GM23248 (cell line): ENCODE measurements at regions not wholly inside any gene's neighbourhood (a gene's known extent, or its start where the extent isn't known, plus 50 kb on each side); places are given as distances from the start of the nearest gene placed in this dataset.

Source experiments
- DNase-seq: peaks from one replicate; pipeline ENCODE4 v3.0.0-alpha.2; 2015
- H2AFZ ChIP-seq: fragments of 200-600 bp; sonication (generic); 2 replicates; pipeline ENCODE4 v1.6.1; 2016; ENCODE audit warnings: antibody characterized with exemption
- H3F3A ChIP-seq: fragments of 200-600 bp; sonication (generic); 2 replicates; pipeline ENCODE4 v1.6.1; 2016; ENCODE audit warnings: mild to moderate bottlenecking, antibody characterized with exemption, mixed run types; ENCODE audit not compliant: insufficient read depth
- H3K27ac ChIP-seq: fragments of 200-600 bp; sonication (generic); 2 replicates; pipeline ENCODE4 v1.5.1; 2016; ENCODE audit warnings: mild to moderate bottlenecking
- H3K27me3 ChIP-seq: fragments of 200-600 bp; sonication (generic); replicated peaks from 2 replicates; pipeline ENCODE4 v1.6.1; 2016; ENCODE audit warnings: mild to moderate bottlenecking; ENCODE audit not compliant: insufficient read depth
- H3K36me3 ChIP-seq: fragments of 200-600 bp; sonication (generic); 2 replicates; pipeline ENCODE4 v1.6.1; 2016; ENCODE audit warnings: low read depth, mild to moderate bottlenecking
- H3K4me1 ChIP-seq: fragments of 200-600 bp; sonication (generic); 2 replicates; pipeline ENCODE4 v1.6.1; 2016; ENCODE audit warnings: mild to moderate bottlenecking; ENCODE audit not compliant: insufficient read depth
- H3K4me2 ChIP-seq: fragments of 200-600 bp; sonication (generic); one replicate; pipeline ENCODE4 v1.6.1; 2016; ENCODE audit warnings: mild to moderate bottlenecking; ENCODE audit not compliant: unreplicated experiment
- H3K4me3 ChIP-seq: fragments of 200-600 bp; sonication (generic); 2 replicates; pipeline ENCODE4 v1.5.1; 2016; ENCODE audit warnings: mild to moderate bottlenecking
- H3K79me2 ChIP-seq: fragments of 200-600 bp; sonication (generic); 2 replicates; pipeline ENCODE4 v1.6.1; 2016; ENCODE audit warnings: mild to moderate bottlenecking; ENCODE audit not compliant: insufficient read depth
- H3K9ac ChIP-seq: fragments of 200-600 bp; sonication (generic); 2 replicates; pipeline ENCODE4 v1.6.1; 2016; ENCODE audit warnings: mild to moderate bottlenecking
- H3K9me2 ChIP-seq: fragments of 200-600 bp; sonication (generic); 2 replicates; pipeline ENCODE4 v1.6.1; 2016; ENCODE audit warnings: mixed run types, mild to moderate bottlenecking, moderate library complexity; ENCODE audit not compliant: insufficient read depth
- H3K9me3 ChIP-seq: fragments of 200-600 bp; sonication (generic); one replicate; pipeline ENCODE4 v1.6.1; 2017; ENCODE audit warnings: low read depth
- H4K20me1 ChIP-seq: fragments of 200-600 bp; sonication (generic); 2 replicates; pipeline ENCODE4 v1.6.0; 2016; ENCODE audit not compliant: insufficient read depth
- EZH2 ChIP-seq: fragments of 200-600 bp; sonication (generic); IDR thresholded peaks from 2 replicates; pipeline ENCODE4 v1.6.1; 2018; ENCODE audit warnings: antibody characterized with exemption, mild to moderate bottlenecking; ENCODE audit not compliant: insufficient read depth, poor library complexity, severe bottlenecking
- EZH2phosphoT487 ChIP-seq: fragments of 200-600 bp; sonication (generic); IDR thresholded peaks from 2 replicates; pipeline ENCODE4 v1.6.1; 2018; ENCODE audit warnings: antibody characterized with exemption, moderate library complexity, mild to moderate bottlenecking, low read depth; ENCODE audit not compliant: insufficient read depth
- WGBS, 2 experiments: methylation state at CpG; one replicate each; pipeline ENCODE4 v1.1.6; 2015 to 2017; ENCODE audit warnings: low lambda C conversion rate in 2 of 2, low coverage in 1 of 2; ENCODE audit errors: missing lambda C conversion rate in 2 of 2; 5-methylcytosine and 5-hydroxymethylcytosine counted together
- in situ Hi-C: fragments of 300-500 bp; cut with MboI; formaldehyde crosslinking; loops from 2 replicates; pipeline ENCODE4 v1.15.0; 2020

GRCh38 chr16:8109510-8110369 is 480.6 kb downstream of the TMEM114 start:
- no peaks in the 10 kb centered on the region for H3K36me3 ChIP-seq
- no peak overlapping the region for H3K9ac ChIP-seq
- H3K4me3 ChIP-seq, result no peak overlapping the region
- in situ Hi-C loops, result no loop called here
- H3F3A ChIP-seq, result no peaks in the 10 kb centered on the region
- no peaks in the 10 kb centered on the region for H3K27me3 ChIP-seq
- DNase-seq, result no peak
- no peaks in the 10 kb centered on the region for H3K9me3 ChIP-seq
- no peaks in the 10 kb centered on the region for H3K79me2 ChIP-seq
- no peak overlapping the region for H2AFZ ChIP-seq
- TF ChIP-seq EZH2 (no peak), EZH2phosphoT487 (no peak)
- H3K9me2 ChIP-seq, result no peaks in the 10 kb centered on the region
- no peaks in the 10 kb centered on the region for H3K4me1 ChIP-seq
- no peak overlapping the region for H3K27ac ChIP-seq
- no peak overlapping the region for H3K4me2 ChIP-seq
- 27 to 30% methylated on average over 18 of the region's 18 CpGs for WGBS, 2 experiments
- H4K20me1 ChIP-seq, result no peaks in the 10 kb centered on the region

- Histone ChIP-seq H3K4me3 (no peak overlapping the region), H3K4me2 (no peak overlapping the region), H3K36me3 (no peaks in the 10 kb centered on the region), H4K20me1 (no peaks in the 10 kb centered on the region), H3K79me2 (no peaks in the 10 kb centered on the region), H3K9ac (no peak overlapping the region), H3K27me3 (no peaks in the 10 kb centered on the region), H3K9me2 (no peaks in the 10 kb centered on the region), H3K27ac (no peak overlapping the region), H2AFZ (no peak overlapping the region), H3F3A (no peaks in the 10 kb centered on the region), H3K4me1 (no peaks in the 10 kb centered on the region), H3K9me3 (no peaks in the 10 kb centered on the region)
- 45 to 55% methylated on average over 15 of the region's 15 CpGs for WGBS, 2 experiments
- no peak for TF ChIP-seq EZH2
- no peak for TF ChIP-seq EZH2phosphoT487
- in situ Hi-C loops, result no loop called here
- DNase-seq, result no peak
Measured at GRCh38 chr16:8108991-8109509, 481.3 kb downstream of the TMEM114 start.

- Histone ChIP-seq H3K9me3 (no peaks in the 10 kb centered on the region), H3K9ac (no peak overlapping the region), H3K36me3 (no peaks in the 10 kb centered on the region), H3K4me2 (no peak overlapping the region), H3K27ac (no peak overlapping the region), H3F3A (no peaks in the 10 kb centered on the region), H3K27me3 (no peaks in the 10 kb centered on the region), H3K4me1 (no peaks in the 10 kb centered on the region), H4K20me1 (no peaks in the 10 kb centered on the region), H3K9me2 (no peaks in the 10 kb centered on the region), H3K4me3 (no peak overlapping the region), H3K79me2 (no peaks in the 10 kb centered on the region), H2AFZ (no peak overlapping the region)
- WGBS, 2 experiments, result 37% methylated on average over 10 of the region's 10 CpGs
- no peak for TF ChIP-seq EZH2phosphoT487
- TF ChIP-seq EZH2, result no peak
- DNase-seq, result no peak
- in situ Hi-C loops, result no loop called here
Measured at GRCh38 chr16:8107296-8107695, 483.0 kb downstream of the TMEM114 start.

- in situ Hi-C loops, result no loop called here
- Histone ChIP-seq H3K9me2 (no peaks in the 10 kb centered on the region), H3K36me3 (no peaks in the 10 kb centered on the region), H4K20me1 (no peaks in the 10 kb centered on the region), H2AFZ (no peak overlapping the region), H3K4me1 (no peaks in the 10 kb centered on the region), H3K27me3 (no peaks in the 10 kb centered on the region), H3K4me2 (no peak overlapping the region), H3F3A (no peaks in the 10 kb centered on the region), H3K27ac (no peak overlapping the region), H3K9me3 (no peaks in the 10 kb centered on the region), H3K9ac (no peak overlapping the region), H3K4me3 (no peak overlapping the region), H3K79me2 (no peaks in the 10 kb centered on the region)
- WGBS, 2 experiments, result 44 to 47% methylated on average over 8 of the region's 8 CpGs
- no peak for DNase-seq
- TF ChIP-seq EZH2phosphoT487 (no peak), EZH2 (no peak)
Measured at GRCh38 chr16:8103649-8104289, 486.5 kb downstream of the TMEM114 start.
